Hippocampal formation (tissue), 2 donors: ENCODE measurements at regions not wholly inside any gene's neighbourhood (a gene's known extent, or its start where the extent isn't known, plus 50 kb on each side); places are given as distances from the start of the nearest gene placed in this dataset.
"Not testable (repeated sequence)": the region's sequence is repeated elsewhere in the genome, so short reads cannot be mapped to it uniquely, and the experiment has no call there.

Experiments
- DNase-seq, 2 donors: peaks; one replicate each; lab custom pipeline; 2025; lab: John Stamatoyannopoulos, UW

DNA sequence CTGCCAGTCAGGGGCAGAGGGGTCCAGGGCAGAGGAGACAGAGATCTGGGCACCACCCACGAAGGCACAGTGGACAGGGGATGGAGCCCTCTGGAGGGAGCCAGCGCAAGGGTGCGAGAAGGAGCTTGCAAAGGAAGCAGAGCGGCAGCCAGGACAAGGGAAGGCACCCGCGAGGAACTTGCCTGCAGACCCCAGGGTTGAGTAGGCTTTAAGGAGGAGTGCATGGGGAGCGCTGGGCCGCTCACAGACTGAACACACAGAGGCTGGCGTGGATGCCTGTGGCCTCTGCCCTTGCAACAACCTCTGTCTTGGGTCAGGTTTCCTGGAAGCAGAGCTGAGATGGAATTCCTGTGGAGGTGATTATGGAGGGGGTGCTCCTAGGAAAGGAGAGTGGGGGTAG, 374.4 kb downstream of the CNTNAP3B start:
- not testable (repeated sequence) for DNase-seq

- DNase-seq = not testable (repeated sequence)
Measured at GRCh38 chr9:41754403-41754802, 374.8 kb downstream of the CNTNAP3B start.

GRCh38 chr9:41741897-41742296, 387.3 kb downstream of the CNTNAP3B start:
- not testable (repeated sequence) for DNase-seq

- not testable (repeated sequence) for DNase-seq
Measured at GRCh38 chr9:41741173-41741572, 388.1 kb downstream of the CNTNAP3B start.

- not testable (repeated sequence) for DNase-seq
Measured at GRCh38 chr9:41738681-41739080, 390.5 kb downstream of the CNTNAP3B start.

DNA sequence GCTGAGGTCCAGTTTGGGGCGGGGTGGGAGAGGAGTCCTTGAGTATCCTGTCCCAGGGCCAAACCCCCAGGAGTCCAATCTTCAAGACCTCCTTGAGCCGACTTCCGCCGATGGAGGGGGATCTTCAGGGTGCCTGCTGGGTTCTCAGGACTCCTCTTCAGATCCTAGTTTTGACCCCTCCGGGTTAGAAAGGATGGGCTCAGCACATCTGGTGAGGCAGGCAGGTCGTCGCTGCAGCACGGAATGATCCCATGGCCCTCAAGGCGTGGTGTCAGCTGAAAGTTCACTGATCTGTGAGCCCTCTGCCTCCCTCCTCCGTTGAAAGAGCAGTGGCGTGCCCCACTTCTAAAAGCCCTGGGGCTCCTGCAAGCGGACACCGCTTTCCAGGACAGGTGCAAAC, 430.0 kb downstream of the CNTNAP3B start:
- not testable (repeated sequence) for DNase-seq

GRCh38 chr9:41697080-41697479, 432.1 kb downstream of the CNTNAP3B start:
- not testable (repeated sequence) for DNase-seq

GRCh38 chr9:41679312-41679711, 449.9 kb downstream of the CNTNAP3B start:
- not testable (repeated sequence) for DNase-seq

DNA sequence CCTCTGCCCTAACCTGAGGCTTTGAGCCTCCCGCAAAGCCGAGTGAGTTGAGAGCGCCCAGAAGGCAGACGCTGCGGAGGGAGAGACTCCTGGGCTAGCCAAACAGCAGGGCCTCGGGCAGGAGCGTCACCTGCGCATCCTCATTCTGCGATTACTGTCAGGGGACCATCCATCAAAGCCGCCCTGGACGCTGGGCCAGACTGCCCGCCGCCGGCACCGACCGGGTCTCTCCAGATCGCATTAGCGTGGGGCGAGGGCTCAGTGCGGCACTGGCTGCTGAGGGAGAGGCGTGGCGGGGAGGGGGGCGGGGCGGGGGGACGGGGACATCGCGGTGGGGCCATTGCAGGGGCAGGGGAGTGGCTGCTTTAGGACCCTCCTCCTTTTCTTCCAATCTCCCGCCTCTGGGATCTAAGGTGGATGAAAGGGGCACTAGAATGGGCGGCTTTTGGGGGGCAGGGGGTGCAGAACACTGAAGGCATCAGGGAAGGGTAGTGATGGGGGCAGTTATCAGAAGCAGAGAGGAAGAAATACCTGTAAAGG, 465.7 kb downstream of the CNTNAP3B start:
- DNase-seq = not testable (repeated sequence)

DNA sequence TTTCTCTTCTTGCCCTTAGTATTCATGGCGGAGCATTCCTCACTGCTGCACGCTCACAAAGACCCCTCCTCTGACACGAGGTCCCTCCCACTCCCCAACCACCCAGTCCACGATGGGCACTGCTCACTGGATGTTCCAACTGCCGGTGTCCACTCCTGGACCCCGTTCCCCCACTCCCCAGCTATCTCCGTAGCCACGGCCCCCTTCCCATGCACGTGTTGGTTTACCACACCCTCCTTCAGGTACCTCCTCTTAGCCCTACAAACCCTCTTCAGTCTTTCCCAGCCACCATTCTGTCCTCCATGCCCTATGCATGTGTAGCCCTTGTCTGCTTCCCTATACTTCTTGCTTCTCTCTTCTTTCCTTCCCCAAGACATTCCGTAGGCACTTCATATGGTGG, 469.6 kb upstream of the ZNG1F start:
- DNase-seq = not testable (repeated sequence)

- DNase-seq = not testable (repeated sequence)
Measured at GRCh38 chr9:41658116-41658515, 469.0 kb upstream of the ZNG1F start.

DNA sequence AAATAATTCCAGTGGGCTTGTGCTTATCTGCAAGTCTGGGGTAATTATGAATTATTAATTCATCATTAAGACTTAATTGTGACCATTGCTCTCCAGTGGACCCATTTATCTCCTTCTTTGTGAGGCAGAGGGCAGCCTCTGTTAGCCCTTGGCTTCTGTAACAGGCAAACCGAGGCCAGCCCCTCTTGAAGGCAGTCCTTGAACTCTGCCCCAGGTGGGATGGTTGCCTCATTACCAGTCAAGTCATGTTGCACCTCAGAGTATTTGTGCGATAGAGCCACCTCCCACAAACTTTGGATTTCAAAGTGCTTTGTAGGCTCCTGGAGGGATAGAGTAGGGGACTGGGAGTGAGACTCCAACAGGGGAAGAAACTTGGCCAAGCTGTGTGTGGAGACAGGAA, 468.0 kb upstream of the ZNG1F start:
- DNase-seq = not testable (repeated sequence)

DNA sequence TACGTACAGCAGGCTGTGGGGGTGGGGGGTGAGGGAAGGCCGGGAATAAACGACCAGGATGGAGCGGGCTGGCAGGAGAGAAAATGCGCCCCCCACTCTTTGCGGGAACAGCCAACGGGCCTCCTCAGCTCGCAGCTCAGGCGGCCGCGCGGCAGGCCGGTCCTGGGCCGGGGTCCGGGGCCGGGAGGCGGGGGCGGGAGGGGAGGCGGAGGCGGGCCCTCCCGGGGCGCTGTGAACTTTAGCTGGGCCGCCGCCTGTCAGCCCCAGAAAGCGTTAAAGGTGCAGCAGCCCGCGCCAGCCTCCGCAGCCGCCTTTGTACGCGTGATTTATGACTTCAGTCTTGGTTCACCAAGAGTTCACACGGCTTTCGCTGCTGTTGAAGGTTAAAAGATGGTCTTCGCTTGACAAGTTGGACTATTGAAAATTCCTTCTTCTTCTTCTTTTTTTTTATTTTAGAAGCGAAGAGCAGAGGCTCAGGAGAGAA, 466.0 kb upstream of the ZNG1F start:
- DNase-seq = not testable (repeated sequence)

DNA sequence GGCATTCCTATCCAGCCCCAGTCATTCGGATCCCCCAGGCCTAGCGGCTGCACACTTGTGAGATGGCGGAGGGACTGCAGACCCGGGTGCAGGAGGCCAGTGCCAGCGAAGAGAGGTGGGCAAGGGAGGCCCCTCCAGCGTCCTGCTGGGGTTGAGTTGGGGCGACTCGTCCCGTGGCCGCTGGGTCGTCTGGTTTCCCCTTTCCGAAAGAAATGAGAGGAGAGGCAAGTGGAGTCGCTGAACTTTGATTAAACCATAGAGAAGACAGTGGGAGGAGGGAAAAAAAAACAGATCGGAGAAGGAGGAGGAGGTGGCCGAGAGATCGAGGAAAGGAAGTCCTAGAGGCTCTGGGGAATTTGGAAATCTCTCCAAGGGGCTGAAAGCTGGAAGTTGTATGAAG, 465.2 kb upstream of the ZNG1F start:
- not testable (repeated sequence) for DNase-seq

DNA sequence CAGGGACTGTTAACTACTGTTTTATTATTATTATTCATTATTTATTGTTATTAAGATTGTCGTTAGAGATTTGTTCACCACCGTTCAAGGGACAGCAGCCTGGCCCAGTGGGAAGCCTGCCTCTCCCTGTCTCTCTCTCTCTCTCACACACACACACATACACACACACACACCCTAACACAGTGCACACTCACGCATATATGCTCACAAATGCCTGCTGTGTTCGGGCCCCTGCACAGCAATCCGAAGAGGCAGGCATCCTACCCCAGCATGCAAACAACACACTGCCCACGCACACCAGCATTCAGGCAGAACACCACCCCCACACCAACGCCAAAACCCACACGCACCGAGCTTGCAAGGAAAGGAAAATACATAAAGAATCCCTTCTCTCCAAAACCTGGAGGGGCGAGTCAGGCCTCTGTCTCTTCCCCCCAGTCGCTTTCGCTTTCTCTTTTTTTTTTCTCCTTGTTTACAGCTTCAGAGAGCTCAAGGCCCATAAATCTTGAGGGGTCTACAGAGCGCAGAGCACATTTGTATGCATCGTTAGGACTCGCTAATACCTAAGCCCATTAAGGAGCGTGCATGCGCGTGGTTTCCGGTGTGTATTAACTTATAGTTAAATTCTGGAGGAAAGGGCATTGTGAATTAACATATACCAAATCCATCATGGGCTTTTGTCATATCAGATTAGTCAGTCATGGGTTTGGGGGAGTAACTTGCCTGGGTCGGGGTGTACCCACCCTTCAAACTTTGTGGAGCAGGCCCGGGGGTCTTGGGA, 464.6 kb upstream of the ZNG1F start:
- DNase-seq = not testable (repeated sequence)

DNA sequence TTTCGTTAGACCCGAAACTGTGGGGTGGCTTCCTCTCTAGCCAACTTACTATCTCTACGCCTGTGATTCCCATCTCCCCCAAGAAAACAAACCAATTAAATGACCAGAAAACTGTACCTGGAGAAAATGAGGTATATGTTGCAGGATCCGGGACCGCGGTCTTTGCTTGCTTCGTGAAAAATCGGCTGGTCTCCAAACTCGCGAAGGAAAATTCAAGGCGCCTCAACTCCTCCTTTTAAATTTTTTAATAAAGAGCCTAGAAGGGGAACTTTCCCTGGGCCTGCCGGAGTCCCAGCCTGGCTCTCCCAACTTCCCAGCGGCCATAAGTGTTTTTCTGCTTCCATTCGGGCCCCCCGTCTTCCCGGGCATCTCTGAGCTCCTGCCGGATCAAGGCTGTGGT, 463.7 kb upstream of the ZNG1F start:
- DNase-seq = not testable (repeated sequence)

GRCh38 chr9:41652100-41652713, 463.1 kb upstream of the ZNG1F start:
- not testable (repeated sequence) for DNase-seq

DNA sequence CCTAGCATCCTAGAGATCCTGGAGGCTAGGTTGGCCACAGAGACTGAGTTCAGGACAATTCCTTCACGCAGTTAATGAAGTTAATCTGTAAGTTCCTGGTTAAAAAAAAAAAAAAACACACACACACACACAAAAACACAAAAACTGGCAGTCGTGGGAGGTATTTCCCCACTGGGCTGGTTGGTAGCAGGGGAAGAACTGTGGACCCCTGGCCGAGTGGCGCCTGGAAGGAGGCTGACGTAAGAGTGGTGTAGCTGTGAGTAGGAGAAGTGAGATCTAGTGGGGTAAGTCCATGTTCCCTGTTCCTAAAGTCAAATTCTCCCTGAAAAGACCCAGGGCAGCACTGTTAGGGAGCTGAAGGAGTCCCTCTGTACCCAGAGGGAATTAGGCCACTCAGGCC, 461.0 kb upstream of the ZNG1F start:
- not testable (repeated sequence) for DNase-seq

DNA sequence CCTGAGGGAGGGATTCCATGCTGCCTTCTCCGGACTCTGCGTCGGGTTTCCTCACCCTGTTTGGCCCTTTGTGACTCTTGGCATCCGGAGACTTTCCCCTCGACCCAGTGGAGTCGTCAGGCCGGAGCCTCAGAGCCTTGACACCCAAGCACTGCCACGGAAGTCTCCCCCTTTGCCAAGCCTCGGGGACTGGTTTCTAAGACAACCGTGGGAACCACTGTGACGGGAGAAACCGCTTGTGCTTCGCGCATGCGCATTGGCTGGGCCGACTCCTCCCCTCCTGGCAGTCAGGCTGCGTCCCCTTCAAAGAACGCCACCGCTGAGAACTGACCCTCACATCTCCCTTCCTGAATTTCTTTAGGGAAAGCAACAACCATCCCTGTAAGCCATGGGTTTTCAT, 459.4 kb upstream of the ZNG1F start:
- DNase-seq = not testable (repeated sequence)

GRCh38 chr9:41646246-41646645, 457.1 kb upstream of the ZNG1F start:
- DNase-seq = not testable (repeated sequence)

DNA sequence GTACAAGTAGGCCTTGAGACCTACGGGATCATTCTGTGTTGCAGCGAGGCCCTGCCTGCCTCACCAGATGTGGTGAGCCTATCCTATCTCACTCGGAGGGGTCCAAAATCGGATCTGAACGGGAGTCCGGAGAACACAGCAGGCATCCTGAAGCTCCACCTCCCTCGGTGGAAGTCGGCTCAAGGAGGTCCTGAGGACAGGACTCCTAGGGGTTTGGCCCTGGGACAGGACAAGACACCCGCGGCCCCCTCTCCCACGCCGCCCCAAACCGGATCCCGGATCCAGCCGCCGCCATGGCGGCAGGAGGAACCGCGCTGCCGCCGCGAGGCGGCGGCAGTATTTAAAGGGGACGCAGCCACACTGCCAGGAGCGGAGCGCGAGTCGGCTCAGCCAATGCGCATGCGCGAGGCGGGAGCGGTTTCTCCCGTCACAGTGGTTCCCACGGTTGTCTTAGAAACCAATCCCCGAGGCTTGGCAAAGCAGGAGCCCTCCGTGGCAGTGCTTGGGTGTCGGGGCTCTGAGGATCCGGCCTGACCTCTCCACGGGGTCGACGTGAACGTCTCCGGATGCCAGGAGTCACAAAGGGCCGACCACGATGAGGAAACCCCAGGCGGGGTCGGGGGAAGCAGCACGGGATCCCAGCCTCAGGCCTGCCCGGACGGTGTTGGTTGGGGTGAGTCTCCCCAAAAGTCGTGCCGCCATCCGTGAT, 454.6 kb upstream of the ZNG1F start:
- DNase-seq = peak; percentile 42 to 43

DNA sequence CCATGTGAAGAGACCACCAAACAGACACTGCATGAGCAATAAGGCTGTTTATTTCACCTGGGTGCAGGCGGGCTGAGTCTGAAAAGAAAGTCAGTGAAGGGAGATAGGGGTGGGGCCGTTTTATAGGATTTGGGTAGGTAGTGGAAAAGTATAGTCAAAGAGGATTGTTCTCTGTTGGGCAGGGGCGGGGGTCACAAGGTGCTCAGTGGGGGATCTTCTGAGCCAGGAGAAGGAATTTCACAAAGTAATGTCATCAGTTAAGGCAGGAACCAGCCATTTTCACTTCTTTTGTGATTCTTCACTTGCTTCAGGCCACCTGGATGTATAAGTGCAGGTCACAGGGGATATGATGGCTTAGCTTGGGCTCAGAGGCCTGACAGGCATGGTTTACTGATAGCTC, 444.6 kb upstream of the ZNG1F start:
- not testable (repeated sequence) for DNase-seq
